HG03575 (cell line): ENCODE measurements at regions not wholly inside any gene's neighbourhood (a gene's known extent, or its start where the extent isn't known, plus 50 kb on each side); places are given as distances from the start of the nearest gene placed in this dataset.

Experiments
- ATAC-seq: cut with Tn5 transposase; IDR thresholded peaks from one replicate; pipeline ENCODE4 v1.9.1; 2021; ENCODE audit not compliant: unreplicated experiment, insufficient number of reproducible peaks, low FRiP score; ENCODE audit errors: extremely low read depth

- ATAC-seq = no peak
Observed at GRCh38 chr3:79869461-79870312, 101.9 kb upstream of the ROBO1 start.

GRCh38 chr3:79866162-79866561 lies 98.4 kb upstream of the ROBO1 start:
- no peak for ATAC-seq

- no peak for ATAC-seq
Observed at GRCh38 chr3:79864077-79864476, 96.3 kb upstream of the ROBO1 start.

- no peak for ATAC-seq
Observed at GRCh38 chr3:79848876-79849275, 81.1 kb upstream of the ROBO1 start.

GRCh38 chr3:79847928-79848327 lies 80.1 kb upstream of the ROBO1 start:
- no peak for ATAC-seq

- no peak for ATAC-seq
Observed at GRCh38 chr3:79846148-79846933, 78.5 kb upstream of the ROBO1 start.

- ATAC-seq = no peak
Observed at GRCh38 chr3:79845546-79845945, 77.7 kb upstream of the ROBO1 start.

- ATAC-seq = no peak
Observed at GRCh38 chr3:79844176-79844575, 76.4 kb upstream of the ROBO1 start.

- ATAC-seq = no peak
Observed at GRCh38 chr3:79843180-79843579, 75.4 kb upstream of the ROBO1 start.

GRCh38 chr3:79835701-79836100 lies 67.9 kb upstream of the ROBO1 start:
- no peak for ATAC-seq

GRCh38 chr3:79824166-79824565 lies 56.4 kb upstream of the ROBO1 start:
- ATAC-seq = no peak

- ATAC-seq = no peak
Observed at GRCh38 chr3:79822076-79822475, 54.3 kb upstream of the ROBO1 start.

GRCh38 chr3:79820089-79820488 lies 52.3 kb upstream of the ROBO1 start:
- no peak for ATAC-seq

GRCh38 chr3:79818015-79818414 lies 50.2 kb upstream of the ROBO1 start:
- ATAC-seq = no peak
